Endothelial cell of umbilical vein (primary cell): ENCODE measurements at regions not wholly inside any gene's neighbourhood (a gene's known extent, or its start where the extent isn't known, plus 50 kb on each side); places are given as distances from the start of the nearest gene placed in this dataset.

Experiments used
- BruUV-seq: library from RNA; stranded (reverse); fragments of 400-500 nt; replicated peaks from 2 replicates; lab custom pipeline; 2021; lab: Mats Ljungman, UMichigan
- CTCF ChIA-PET: fragments of 300-600, 350-600 bp; sonication (Branson Sonifier 250); formaldehyde crosslinking; loops from one replicate; lab custom pipeline; 2021; ENCODE audit warnings: antibody characterized with exemption, inconsistent platforms; lab: Charles Lee
- POLR2A ChIA-PET: fragments of 300-600, 350-600 bp; sonication (Branson Sonifier 250); formaldehyde crosslinking; loops from one replicate; lab custom pipeline; 2021; ENCODE audit warnings: antibody characterized with exemption, inconsistent platforms; lab: Charles Lee
- DNase-seq: peaks from one replicate; pipeline ENCODE4 v3.0.0-alpha.2; 2011; ENCODE audit warnings: low read depth, low spot score
- FAIRE-seq: peaks from 2 replicates; lab custom pipeline; 2011; peaks lifted over from hg19 to GRCh38; lab: Jason Lieb, UNC
- H2AFZ ChIP-seq: 2 replicates; pipeline ENCODE4 v1.6.0; 2012; ENCODE audit warnings: low read depth, low read length, control low read depth, inconsistent platforms
- H3K27ac ChIP-seq: 2 replicates; pipeline ENCODE4 v1.5.1; 2011; ENCODE audit warnings: low read depth, mild to moderate bottlenecking, control low read depth, low read length, moderate library complexity; ENCODE audit not compliant: insufficient read depth
- H3K27me3 ChIP-seq, 2 experiments: 2 replicates each; pipeline versions ENCODE4 v1.6.0 to v1.6.1; 2011; ENCODE audit warnings: low read length in 2 of 2, mixed read lengths in 1 of 2; ENCODE audit not compliant: control insufficient read depth in 2 of 2, insufficient read depth in 2 of 2
- H3K36me3 ChIP-seq, 2 experiments: 2 replicates in 1 of 2; 3 replicates in 1 of 2; pipeline ENCODE4 v1.5.1; 2011; ENCODE audit warnings: low read length in 2 of 2, mild to moderate bottlenecking in 1 of 2, moderate library complexity in 1 of 2; ENCODE audit not compliant: control insufficient read depth in 2 of 2, insufficient read depth in 2 of 2; ENCODE audit errors: extremely low read depth in 1 of 2
- H3K4me1 ChIP-seq: 3 replicates; pipeline ENCODE4 v1.5.1; 2011; ENCODE audit warnings: mild to moderate bottlenecking, low read length; ENCODE audit not compliant: control insufficient read depth, insufficient read depth; ENCODE audit errors: extremely low read depth
- H3K4me2 ChIP-seq: 2 replicates; pipeline ENCODE4 v1.6.1; 2011; ENCODE audit warnings: low read length, control low read depth, mixed read lengths; ENCODE audit not compliant: insufficient read depth
- H3K4me3 ChIP-seq, 3 experiments: fragments of 200-600 bp in 1 of 3; sonication (generic), shearing (Covaris generic) in 1 of 3; replicated peaks in 1 of 3; 2 replicates each; pipeline ENCODE4 v1.5.1; 2011 to 2016; ENCODE audit warnings: control low read depth in 3 of 3, low read length in 3 of 3, mild to moderate bottlenecking in 2 of 3, inconsistent platforms in 1 of 3, low read depth in 1 of 3, moderate library complexity in 1 of 3; ENCODE audit not compliant: insufficient read depth in 1 of 3
- H3K79me2 ChIP-seq: 2 replicates; pipeline ENCODE4 v1.6.0; 2012; ENCODE audit warnings: low read length, inconsistent platforms; ENCODE audit not compliant: control insufficient read depth, insufficient read depth
- H3K9ac ChIP-seq: replicated peaks from 2 replicates; pipeline ENCODE3; 2011; ENCODE audit warnings: low read length, control low read depth; ENCODE audit not compliant: insufficient read depth; ENCODE audit errors: extremely low read depth
- H3K9me1 ChIP-seq: replicated peaks from 3 replicates; pipeline ENCODE4 v1.6.0; 2011; ENCODE audit warnings: mild to moderate bottlenecking, low read length; ENCODE audit not compliant: control insufficient read depth, insufficient read depth; ENCODE audit errors: extremely low read depth
- H3K9me3 ChIP-seq: replicated peaks from 2 replicates; pipeline ENCODE4 v1.5.1; 2012; ENCODE audit warnings: low read length, inconsistent platforms; ENCODE audit not compliant: control insufficient read depth, insufficient read depth
- H4K20me1 ChIP-seq: replicated peaks from 2 replicates; pipeline ENCODE3; 2011; ENCODE audit warnings: mild to moderate bottlenecking, low read length; ENCODE audit not compliant: control insufficient read depth, insufficient read depth; ENCODE audit errors: extremely low read depth
- CTCF ChIP-seq, 2 donors: IDR thresholded peaks; 1 replicate in 1 of 2; 2 replicates in 1 of 2; pipeline ENCODE4 v1.5.1; 2011; ENCODE audit warnings: low read length in 2 of 2, mild to moderate bottlenecking in 2 of 2, moderate library complexity in 2 of 2, control low read depth in 1 of 2, inconsistent platforms in 1 of 2, low read depth in 1 of 2; ENCODE audit not compliant: insufficient read depth in 1 of 2; ENCODE audit errors: extremely low read depth in 1 of 2
- EZH2 ChIP-seq: IDR thresholded peaks from 2 replicates; pipeline ENCODE4 v1.6.1; 2012; ENCODE audit warnings: borderline replicate concordance, low read depth, mild to moderate bottlenecking, moderate library complexity, low read length, inconsistent platforms; ENCODE audit not compliant: severe bottlenecking
- FOS ChIP-seq: IDR thresholded peaks from 2 replicates; pipeline ENCODE4 v1.6.1; 2011; ENCODE audit warnings: mild to moderate bottlenecking, low read length, moderate library complexity, borderline replicate concordance; ENCODE audit not compliant: insufficient read depth
- GATA2 ChIP-seq: IDR thresholded peaks from 2 replicates; pipeline ENCODE4 v1.7.0; 2011; ENCODE audit warnings: low read depth, mild to moderate bottlenecking, moderate library complexity, mixed read lengths, low read length; ENCODE audit not compliant: insufficient read length, insufficient read depth
- JUN ChIP-seq: IDR thresholded peaks from 2 replicates; pipeline ENCODE4 v1.6.1; 2011; ENCODE audit warnings: borderline replicate concordance, low read depth; ENCODE audit not compliant: insufficient read length, insufficient read depth
- MYC ChIP-seq: IDR thresholded peaks from one replicate; pipeline ENCODE4 v1.6.1; 2011; ENCODE audit warnings: mild to moderate bottlenecking, low read depth, low read length
- POLR2A ChIP-seq: IDR thresholded peaks from 2 replicates; pipeline ENCODE4 v1.6.1; 2012; ENCODE audit warnings: low read depth, mild to moderate bottlenecking, control low read depth, low read length
- POLR2AphosphoS5 ChIP-seq: IDR thresholded peaks from 2 replicates; pipeline ENCODE4 v1.6.1; 2012; ENCODE audit warnings: low read depth, mild to moderate bottlenecking, control low read depth, low read length, moderate library complexity; ENCODE audit not compliant: insufficient read depth
- dilution Hi-C: fragments of 300-500 bp; cut with MboI; formaldehyde crosslinking; loops from one replicate; pipeline ENCODE4 v1.15.0; 2019; ENCODE audit warnings: low sequenced_read_pairs; ENCODE audit not compliant: extremely low pct_ligation_motif_present
- intact Hi-C: fragments of 100-400 bp; cut with micrococcal nuclease; formaldehyde crosslinking; loops from one replicate; pipeline ENCODE4 v1.10.0; 2022
- TF ChIP-seq, protein P1 (sequence below): IDR thresholded peaks from 2 replicates; pipeline ENCODE4 v1.6.1; 2011; ENCODE audit not compliant: insufficient read depth, insufficient read length

DNA sequence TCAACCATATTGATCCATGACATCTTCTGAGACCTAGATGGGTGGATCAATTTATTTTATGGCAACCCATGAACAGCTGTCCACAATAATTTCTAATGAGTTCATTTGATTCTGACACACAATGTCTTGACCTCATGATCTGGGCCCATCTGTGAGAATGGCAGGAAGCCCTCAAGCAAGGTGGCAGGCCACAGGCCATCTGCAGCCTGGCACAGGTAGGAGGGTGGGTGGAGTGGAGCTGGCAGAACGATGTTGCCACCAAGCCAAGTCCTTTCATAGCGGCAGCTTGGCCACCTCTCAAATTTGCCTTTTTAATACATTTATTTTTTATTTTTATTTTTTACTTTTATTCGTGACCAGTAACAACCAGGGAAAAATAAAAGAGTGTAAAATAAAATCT lies 1181.6 kb upstream of the SORCS1 start:
- intact Hi-C loops = no loop called here
- Histone ChIP-seq H3K4me2 (no peak overlapping the region), H3K9ac (no peak overlapping the region), H3K4me3 (no peak overlapping the region), H3K36me3 (no peaks in the 10 kb centered on the region), H3K27me3 (no peaks in the 10 kb centered on the region), H3K4me1 (no peaks in the 10 kb centered on the region), H3K9me3 (peaks cover 2% of the 10 kb centered on the region), H3K9me1 (no peaks in the 10 kb centered on the region), H3K27ac (no peak overlapping the region), H3K79me2 (no peaks in the 10 kb centered on the region), H4K20me1 (no peaks in the 10 kb centered on the region), H2AFZ (no peak overlapping the region)
- TF ChIP-seq JUN = no peak
- no peak for TF ChIP-seq GATA2
- ChIA-PET CTCF (no interaction called here), POLR2A (no interaction called here)
- FAIRE-seq (no peak), DNase-seq (no peak)
- dilution Hi-C loops = no loop called here
- no TSS peak for BruUV-seq

- Histone ChIP-seq H3K9ac (no peak overlapping the region), H3K9me3 (peaks cover 2% of the 10 kb centered on the region), H3K27ac (no peak overlapping the region), H3K4me3 (no peak overlapping the region), H3K79me2 (no peaks in the 10 kb centered on the region), H4K20me1 (no peaks in the 10 kb centered on the region), H3K9me1 (no peaks in the 10 kb centered on the region), H3K4me2 (no peak overlapping the region), H3K27me3 (no peaks in the 10 kb centered on the region), H3K4me1 (no peaks in the 10 kb centered on the region), H2AFZ (no peak overlapping the region), H3K36me3 (no peaks in the 10 kb centered on the region)
- DNase-seq (no peak), FAIRE-seq (no peak)
- BruUV-seq = no TSS peak
- ChIA-PET POLR2A (no interaction called here), CTCF (no interaction called here)
- intact Hi-C loops (no loop called here), dilution Hi-C loops (no loop called here)
- TF ChIP-seq POLR2AphosphoS5 (no peak), MYC (no peak), CTCF (IDR thresholded peaks at IDR 0.05; ENCODE audit: extremely low read depth in 1 of 2, insufficient read depth in 1 of 2, low read depth in 1 of 2, low read length in 2 of 2) (no peak), GATA2 (no peak), JUN (no peak), POLR2A (no peak), FOS (no peak), EZH2 (no peak)
- TF ChIP-seq, protein P1, sequence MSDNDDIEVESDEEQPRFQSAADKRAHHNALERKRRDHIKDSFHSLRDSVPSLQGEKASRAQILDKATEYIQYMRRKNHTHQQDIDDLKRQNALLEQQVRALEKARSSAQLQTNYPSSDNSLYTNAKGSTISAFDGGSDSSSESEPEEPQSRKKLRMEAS = no peak
Observed at GRCh38 chr10:108338146-108338545, 1173.6 kb upstream of the SORCS1 start.
